Activated T-cell treated with anti-CD3 and anti-CD28 coated beads, Interleukin-2, amount 50 U/mL, for 72 hours (primary cell): ENCODE measurements at regions not wholly inside any gene's neighbourhood (a gene's known extent, or its start where the extent isn't known, plus 50 kb on each side); places are given as distances from the start of the nearest gene placed in this dataset.
"Not testable (repeated sequence)": the region's sequence is repeated elsewhere in the genome, so short reads cannot be mapped to it uniquely, and the experiment has no call there.

Experiments
- ATAC-seq, 2 donors: fragments of 150-1000 bp; cut with Tn5 transposase; replicated peaks in 1 of 2; 2 replicates each; pipeline ENCODE4 v1.10.0; 2021; ENCODE audit warnings: moderate library complexity in 2 of 2, mild to moderate bottlenecking in 1 of 2
- DNase-seq, 2 donors: peaks; one replicate each; pipeline ENCODE4 v3.0.0; 2021 to 2022; ENCODE audit warnings: mixed read lengths in 1 of 2
- H3K27ac Mint-ChIP-seq: one replicate; pipeline ENCODE4 v1.8.0; 2022; ENCODE audit warnings: mild to moderate bottlenecking, moderate library complexity, mixed read lengths
- H3K27me3 Mint-ChIP-seq: one replicate; pipeline ENCODE4 v1.8.0; 2022; ENCODE audit warnings: low read depth, mixed read lengths
- H3K36me3 Mint-ChIP-seq, 2 donors: one replicate each; pipeline ENCODE4 v1.8.0; 2022; ENCODE audit warnings: mixed read lengths in 2 of 2, mild to moderate bottlenecking in 1 of 2; ENCODE audit not compliant: insufficient read depth in 2 of 2
- H3K4me1 Mint-ChIP-seq: one replicate; pipeline ENCODE4 v1.8.0; 2022; ENCODE audit warnings: low read depth, mixed read lengths
- H3K4me3 Mint-ChIP-seq, 2 donors: one replicate each; pipeline ENCODE4 v1.8.0; 2022; ENCODE audit warnings: mild to moderate bottlenecking in 2 of 2, mixed read lengths in 2 of 2, moderate library complexity in 2 of 2
- H3K9me3 Mint-ChIP-seq, 2 donors: one replicate each; pipeline ENCODE4 v1.8.0; 2022; ENCODE audit warnings: mixed read lengths in 2 of 2

DNA sequence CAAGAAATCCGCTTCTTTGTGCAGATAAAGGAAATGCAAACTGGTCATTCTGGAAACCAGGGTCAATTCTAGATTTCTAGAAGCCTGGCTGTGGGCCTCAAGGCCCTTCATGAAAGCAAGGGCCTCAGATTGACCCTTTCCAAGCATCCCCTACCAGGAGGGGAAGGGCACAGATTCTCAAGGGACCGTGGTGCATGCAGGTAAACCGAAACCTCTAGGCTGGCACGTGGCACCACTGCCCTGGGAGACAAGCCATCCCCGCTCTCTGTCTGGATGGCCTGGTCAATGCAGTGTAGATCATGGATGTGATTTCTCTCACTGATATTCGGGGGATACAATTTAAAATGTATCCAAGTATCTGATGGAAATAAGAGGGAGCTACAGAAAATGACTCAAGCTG lies 69.4 kb downstream of the TOMM20 start:
- H3K4me1 Mint-ChIP-seq = peaks cover 30% of the 10 kb centered on the region
- no peaks in the 10 kb centered on the region for H3K36me3 Mint-ChIP-seq
- no peaks in the 10 kb centered on the region for H3K9me3 Mint-ChIP-seq
- H3K27me3 Mint-ChIP-seq = no peaks in the 10 kb centered on the region
- no peak overlapping the region for H3K4me3 Mint-ChIP-seq
- no peak overlapping the region for H3K27ac Mint-ChIP-seq
- DNase-seq (no peak), ATAC-seq (no peak)

DNA sequence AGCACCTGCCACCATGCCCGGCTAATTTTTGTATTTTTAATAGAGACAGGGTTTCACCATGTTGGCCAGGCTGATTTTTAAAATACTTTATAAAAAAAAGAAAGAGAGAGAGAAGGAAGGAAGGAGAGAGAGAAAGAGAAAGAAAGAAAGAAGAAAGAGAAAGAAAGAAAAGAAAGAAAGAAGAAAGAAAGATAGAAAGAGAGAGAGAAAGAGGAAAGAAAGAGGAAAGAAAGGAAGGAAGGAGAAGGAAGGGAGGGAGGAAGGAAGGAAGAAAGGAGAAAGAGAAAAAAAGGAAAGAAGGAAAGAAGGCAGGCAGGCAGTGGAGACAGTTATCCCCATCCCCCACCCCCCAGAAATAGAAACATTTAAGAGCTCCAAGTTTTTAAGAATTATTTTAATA lies 69.9 kb downstream of the TOMM20 start:
- Mint-ChIP-seq H3K36me3 (no peaks in the 10 kb centered on the region), H3K27me3 (no peaks in the 10 kb centered on the region), H3K9me3 (no peaks in the 10 kb centered on the region), H3K4me1 (peaks cover 25% of the 10 kb centered on the region), H3K4me3 (no peak overlapping the region), H3K27ac (peak overlapping the region; percentile 90)
- ATAC-seq (no peak), DNase-seq (no peak)

GRCh38 chr1:235057385-235058306 lies 71.0 kb downstream of the TOMM20 start:
- H3K27ac Mint-ChIP-seq = no peak overlapping the region
- H3K9me3 Mint-ChIP-seq = no peaks in the 10 kb centered on the region
- H3K27me3 Mint-ChIP-seq = no peaks in the 10 kb centered on the region
- ATAC-seq (no peak), DNase-seq (no peak)
- H3K36me3 Mint-ChIP-seq = no peaks in the 10 kb centered on the region
- peaks cover 18% of the 10 kb centered on the region for H3K4me1 Mint-ChIP-seq
- H3K4me3 Mint-ChIP-seq = no peak overlapping the region

- DNase-seq (peak in 1 of 2 donors; percentile 20), ATAC-seq (peak in 1 of 2 donors; percentile 69)
- H3K36me3 Mint-ChIP-seq = no peaks in the 10 kb centered on the region
- H3K4me1 Mint-ChIP-seq = peaks cover 25% of the 10 kb centered on the region
- H3K27ac Mint-ChIP-seq = no peak overlapping the region
- H3K9me3 Mint-ChIP-seq = no peaks in the 10 kb centered on the region
- no peak overlapping the region for H3K4me3 Mint-ChIP-seq
- H3K27me3 Mint-ChIP-seq = no peaks in the 10 kb centered on the region
Measured at GRCh38 chr1:235056937-235057336, 71.7 kb downstream of the TOMM20 start.

- Mint-ChIP-seq H3K27me3 (no peaks in the 10 kb centered on the region), H3K4me1 (peaks cover 33% of the 10 kb centered on the region), H3K9me3 (no peaks in the 10 kb centered on the region), H3K4me3 (no peak overlapping the region), H3K27ac (no peak overlapping the region), H3K36me3 (no peaks in the 10 kb centered on the region)
- DNase-seq = no peak
- no peak for ATAC-seq
Measured at GRCh38 chr1:235054936-235055335, 73.7 kb downstream of the TOMM20 start.

DNA sequence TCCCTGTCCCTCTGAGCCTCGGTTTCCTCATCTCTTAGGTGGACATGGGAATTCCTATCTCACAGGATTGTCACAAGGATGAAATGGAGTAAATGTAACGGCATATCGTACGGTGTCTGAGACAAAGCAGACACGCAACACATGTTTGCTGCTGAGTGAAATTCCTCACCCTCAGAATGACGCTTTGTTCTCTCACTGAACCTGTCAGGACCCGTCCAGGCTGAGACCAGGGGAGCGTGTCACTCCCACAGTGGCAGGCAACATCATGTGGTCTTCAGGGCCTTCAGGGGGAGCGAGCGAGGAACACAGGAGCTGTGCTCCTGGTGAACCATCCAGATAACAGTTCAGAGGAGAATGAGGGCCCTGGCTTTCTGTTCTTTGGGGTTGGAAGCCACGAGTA lies 74.2 kb downstream of the TOMM20 start:
- H3K4me1 Mint-ChIP-seq = peaks cover 38% of the 10 kb centered on the region
- no peaks in the 10 kb centered on the region for H3K9me3 Mint-ChIP-seq
- H3K36me3 Mint-ChIP-seq = no peaks in the 10 kb centered on the region
- ATAC-seq (no peak), DNase-seq (no peak)
- H3K4me3 Mint-ChIP-seq = no peak overlapping the region
- H3K27ac Mint-ChIP-seq = no peak overlapping the region
- H3K27me3 Mint-ChIP-seq = no peaks in the 10 kb centered on the region

DNA sequence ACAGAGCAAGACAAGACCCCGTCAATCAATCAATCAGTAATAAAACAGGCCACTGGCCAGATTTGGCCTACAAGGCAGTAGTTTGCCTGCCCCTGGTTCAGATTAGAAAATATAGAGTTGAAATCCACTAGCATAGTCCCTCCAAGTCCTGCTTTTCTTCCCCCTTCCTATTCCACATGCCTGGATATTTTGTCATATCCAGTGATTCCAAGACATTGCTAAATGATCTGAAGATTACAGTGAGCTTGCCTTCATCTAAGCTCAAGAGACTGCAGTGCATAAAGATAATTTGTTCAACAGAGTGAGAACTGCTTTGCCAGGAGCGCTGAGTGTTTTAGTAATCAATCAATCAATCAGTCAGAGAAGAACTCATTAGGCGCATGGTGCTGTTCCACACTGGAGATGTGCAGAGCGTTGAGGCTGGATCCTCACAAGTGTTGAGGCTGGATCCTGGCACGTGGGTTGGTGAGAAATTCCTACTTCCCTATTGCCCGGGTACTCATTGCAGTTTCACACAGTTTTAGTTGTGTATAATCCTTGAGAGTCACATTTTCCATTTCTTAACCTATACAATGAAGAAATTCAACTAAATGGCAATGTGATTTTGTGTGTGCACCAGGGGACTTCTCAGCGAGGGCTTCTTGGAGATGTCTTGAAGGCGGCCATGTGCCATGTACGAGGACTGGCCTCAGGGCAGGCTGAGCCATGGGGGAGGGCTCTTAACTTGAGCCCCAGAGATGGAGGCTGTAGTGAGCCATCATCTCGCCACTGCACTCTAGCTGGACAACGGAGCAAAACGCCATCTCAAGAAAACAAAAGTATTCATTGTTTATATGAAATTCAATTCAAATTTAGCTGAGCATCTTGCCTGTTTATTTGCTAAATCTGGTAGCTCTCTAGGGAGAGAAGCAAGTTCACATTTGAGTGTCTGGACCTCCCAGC lies 76.3 kb downstream of the TOMM20 start:
- Mint-ChIP-seq H3K4me3 (peak overlapping the region in 1 of 2 donors; percentile 49), H3K4me1 (peaks cover 54% of the 10 kb centered on the region), H3K27me3 (no peaks in the 10 kb centered on the region), H3K9me3 (no peaks in the 10 kb centered on the region), H3K27ac (peak overlapping the region; percentile 72), H3K36me3 (no peaks in the 10 kb centered on the region)
- DNase-seq = no peak
- ATAC-seq = no peak

DNA sequence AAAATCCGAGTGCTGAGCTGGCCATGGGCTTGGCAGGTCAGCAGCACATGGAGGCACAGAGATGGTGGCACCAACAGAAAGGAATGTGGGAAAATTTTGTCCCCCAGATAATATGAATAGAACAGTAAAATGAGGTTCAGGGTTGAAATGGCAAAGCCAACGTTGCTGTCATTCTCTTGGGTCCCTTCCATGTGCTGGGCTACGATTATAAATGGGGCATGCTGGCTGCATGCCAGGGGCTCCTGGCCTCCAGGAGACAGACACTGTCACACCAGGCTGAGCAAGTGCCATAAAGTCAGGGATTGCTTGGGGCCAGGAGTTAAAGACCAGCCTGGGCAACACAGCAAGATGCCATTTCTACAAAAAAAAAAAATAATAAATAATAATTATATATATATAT lies 77.1 kb downstream of the TOMM20 start:
- no peaks in the 10 kb centered on the region for H3K9me3 Mint-ChIP-seq
- peaks cover 48% of the 10 kb centered on the region for H3K4me1 Mint-ChIP-seq
- H3K27ac Mint-ChIP-seq = peak overlapping the region; percentile 25
- ATAC-seq (no peak), DNase-seq (no peak)
- H3K27me3 Mint-ChIP-seq = no peaks in the 10 kb centered on the region
- no peaks in the 10 kb centered on the region for H3K36me3 Mint-ChIP-seq
- H3K4me3 Mint-ChIP-seq = no peak overlapping the region

- Mint-ChIP-seq H3K27ac (peak overlapping the region; percentile 25), H3K4me1 (peaks cover 52% of the 10 kb centered on the region), H3K27me3 (no peaks in the 10 kb centered on the region), H3K36me3 (no peaks in the 10 kb centered on the region), H3K9me3 (no peaks in the 10 kb centered on the region), H3K4me3 (no peak overlapping the region)
- ATAC-seq (peak; percentile 52 to 78), DNase-seq (peak; percentile 39 to 68)
Measured at GRCh38 chr1:235050911-235051360, 77.7 kb downstream of the TOMM20 start.

DNA sequence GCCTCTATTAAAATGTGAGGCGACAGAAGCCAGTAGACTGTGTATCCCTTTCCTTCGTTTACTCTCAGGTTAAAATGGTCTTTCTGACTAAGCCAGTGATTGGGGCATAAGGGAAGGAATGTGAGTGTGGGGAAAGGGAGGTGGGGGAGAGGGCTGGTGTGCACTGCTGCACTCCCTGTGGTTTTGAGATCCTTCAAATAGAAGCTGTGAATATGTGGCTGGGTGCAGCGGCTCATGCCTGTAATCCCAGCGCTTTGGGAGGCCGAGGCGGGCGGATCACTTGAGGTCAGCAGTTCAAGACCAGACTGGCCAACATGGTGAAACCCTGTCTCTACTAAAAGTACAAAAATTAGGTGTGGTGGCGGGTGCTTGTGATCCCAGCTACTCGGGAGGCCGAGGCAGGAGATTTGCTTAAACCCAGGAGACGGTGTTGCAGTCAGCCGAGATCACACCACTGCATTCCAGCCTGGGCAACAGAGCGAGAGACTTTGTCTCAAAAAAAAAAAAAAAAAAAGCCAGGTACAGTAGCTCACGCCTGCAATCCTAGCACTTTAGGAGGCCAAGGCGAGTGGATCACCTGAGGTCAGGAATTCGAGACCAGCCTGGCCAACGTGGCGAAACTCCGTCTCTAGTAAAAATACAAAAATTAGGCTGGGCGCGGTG lies 78.8 kb downstream of the TOMM20 start:
- not testable (repeated sequence) for ATAC-seq, DNase-seq, H3K4me3 Mint-ChIP-seq, H3K27me3 Mint-ChIP-seq, H3K36me3 Mint-ChIP-seq, H3K9me3 Mint-ChIP-seq
- Mint-ChIP-seq H3K27ac (peak overlapping the region; percentile 27), H3K4me1 (peaks cover 63% of the 10 kb centered on the region)

- peaks cover 70% of the 10 kb centered on the region for H3K4me1 Mint-ChIP-seq
- DNase-seq (no peak), ATAC-seq (no peak)
- H3K27ac Mint-ChIP-seq = peak overlapping the region; percentile 27
- no peaks in the 10 kb centered on the region for H3K9me3 Mint-ChIP-seq
- no peaks in the 10 kb centered on the region for H3K27me3 Mint-ChIP-seq
- H3K4me3 Mint-ChIP-seq = peak overlapping the region in 1 of 2 donors; percentile 27
- H3K36me3 Mint-ChIP-seq = no peaks in the 10 kb centered on the region
Measured at GRCh38 chr1:235049217-235049616, 79.4 kb downstream of the TOMM20 start.

DNA sequence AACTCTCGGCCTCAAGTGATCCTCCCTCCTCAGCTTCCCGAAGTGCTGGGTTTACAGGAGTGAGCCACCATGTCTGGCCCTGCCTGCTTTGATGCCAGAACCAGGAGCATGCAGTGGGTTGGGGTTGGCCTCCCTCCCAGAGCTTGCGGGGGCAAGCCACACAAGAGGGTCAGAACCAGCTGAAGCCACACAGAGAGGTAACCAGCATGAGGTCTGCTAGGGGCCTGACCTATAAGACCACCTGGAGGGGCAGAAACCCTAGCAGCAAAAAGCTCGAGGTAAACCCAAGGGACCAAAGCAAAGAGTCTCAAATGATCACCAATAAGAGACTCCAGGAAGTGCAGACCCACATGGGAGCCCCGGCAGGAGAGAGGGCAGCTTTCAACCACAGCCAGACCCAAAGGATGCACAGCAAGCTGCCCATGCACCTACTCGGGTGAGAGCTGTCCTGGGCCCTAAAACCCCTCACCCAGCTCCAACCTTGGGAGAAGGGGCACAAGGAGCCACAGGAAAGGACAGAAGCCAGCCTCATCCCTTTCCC lies 81.2 kb downstream of the TOMM20 start:
- H3K9me3 Mint-ChIP-seq = no peaks in the 10 kb centered on the region
- peaks cover 75% of the 10 kb centered on the region for H3K4me1 Mint-ChIP-seq
- peaks cover 0 to 2% of the 10 kb centered on the region in 2 donors for H3K36me3 Mint-ChIP-seq
- H3K27ac Mint-ChIP-seq = peak overlapping the region; percentile 92
- no peaks in the 10 kb centered on the region for H3K27me3 Mint-ChIP-seq
- DNase-seq = no peak
- ATAC-seq = no peak
- peak overlapping the region; percentile 66 to 84 for H3K4me3 Mint-ChIP-seq
